Muscle layer of colon (tissue), 2 donors: ENCODE measurements at regions not wholly inside any gene's neighbourhood (a gene's known extent, or its start where the extent isn't known, plus 50 kb on each side); places are given as distances from the start of the nearest gene placed in this dataset.
A peak's percentile ranks its signal among the peaks of the same experiment; 100 is the strongest.

Experiments
- H3K27ac ChIP-seq: one replicate; pipeline ENCODE4 v1.7.0; 2013; ENCODE audit warnings: low read depth, mild to moderate bottlenecking, low read length, moderate library complexity
- H3K27me3 ChIP-seq, 2 donors: one replicate each; pipeline ENCODE4 v1.7.0; 2013; ENCODE audit warnings: low read length in 2 of 2, mild to moderate bottlenecking in 2 of 2; ENCODE audit not compliant: insufficient read depth in 2 of 2, control insufficient read depth in 1 of 2
- H3K36me3 ChIP-seq: one replicate; pipeline ENCODE4 v1.7.0; 2013; ENCODE audit warnings: mild to moderate bottlenecking, low read length; ENCODE audit not compliant: insufficient read depth
- H3K4me1 ChIP-seq: one replicate; pipeline ENCODE4 v1.7.0; 2013; ENCODE audit warnings: mild to moderate bottlenecking, low read length; ENCODE audit not compliant: insufficient read depth
- H3K4me3 ChIP-seq, 2 donors: one replicate each; pipeline ENCODE4 v1.7.0; 2013; ENCODE audit warnings: low read length in 2 of 2, low read depth in 1 of 2, mild to moderate bottlenecking in 1 of 2, moderate library complexity in 1 of 2
- H3K9ac ChIP-seq: one replicate; pipeline ENCODE4 v1.7.0; 2013; ENCODE audit warnings: low read length
- H3K9me3 ChIP-seq: one replicate; pipeline ENCODE4 v1.7.0; 2013; ENCODE audit warnings: mild to moderate bottlenecking, low read length
- donor health status: abdominal sarcoma.
- donor health status: Adenocarcinoma of cecum.

DNA sequence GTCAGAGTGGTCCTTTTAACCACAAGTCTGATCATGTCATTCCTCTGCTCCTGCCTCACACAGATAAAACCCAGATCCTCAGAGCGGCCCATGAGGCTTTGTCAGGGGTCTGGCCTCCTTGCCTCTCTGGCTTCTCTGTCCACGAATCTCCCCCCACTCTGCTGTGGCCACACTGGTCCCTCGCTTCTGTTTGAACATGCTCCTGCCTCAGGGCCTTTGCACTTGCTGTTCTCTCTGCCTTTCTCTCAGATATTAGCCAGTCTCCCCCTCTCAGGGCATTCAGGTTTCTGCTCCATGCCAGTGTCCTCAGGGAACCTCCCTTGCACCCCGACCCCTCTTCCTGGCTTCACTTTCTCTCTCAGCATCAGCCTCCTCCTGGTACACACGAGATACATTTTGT, 518.5 kb downstream of the PREX1 start:
- H3K36me3 ChIP-seq: no peaks in the 10 kb centered on the region
- no peak overlapping the region for H3K27ac ChIP-seq
- H3K4me1 ChIP-seq: no peaks in the 10 kb centered on the region
- no peaks in the 10 kb centered on the region for H3K27me3 ChIP-seq
- no peak overlapping the region for H3K9ac ChIP-seq
- no peak overlapping the region for H3K4me3 ChIP-seq
- H3K9me3 ChIP-seq: no peaks in the 10 kb centered on the region

- Histone ChIP-seq H3K36me3 (no peaks in the 10 kb centered on the region), H3K4me3 (no peak overlapping the region), H3K9me3 (no peaks in the 10 kb centered on the region), H3K27ac (no peak overlapping the region), H3K27me3 (no peaks in the 10 kb centered on the region), H3K4me1 (no peaks in the 10 kb centered on the region), H3K9ac (no peak overlapping the region)
These were observed 518.9 kb downstream of the PREX1 start for GRCh38 chr20:48308882-48309281.

DNA sequence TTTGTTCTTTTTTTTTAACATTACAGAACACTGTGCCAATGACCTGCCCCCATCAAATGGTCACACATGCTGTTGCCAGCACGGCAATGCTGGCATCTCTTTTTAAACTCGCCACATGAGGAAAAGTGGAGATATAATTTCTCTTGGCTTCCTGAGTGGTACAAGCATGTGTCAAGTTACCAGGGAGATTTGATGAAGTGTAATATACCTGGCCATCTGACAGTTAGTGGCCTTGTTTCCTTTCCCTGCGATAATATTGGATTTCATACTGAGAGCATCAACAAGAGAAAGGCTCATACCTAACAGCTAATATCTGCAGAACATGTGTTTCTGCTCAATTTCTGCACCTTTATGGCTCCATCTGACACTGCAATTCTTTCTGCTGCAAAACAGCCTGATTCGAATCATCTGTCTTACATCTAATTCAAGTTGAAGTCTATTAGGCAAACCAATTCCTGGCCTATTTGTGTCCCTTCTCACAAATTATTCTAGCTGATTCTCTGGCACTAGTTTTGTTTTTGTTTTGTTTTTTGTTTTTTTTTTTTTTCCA, 519.5 kb downstream of the PREX1 start:
- H3K4me1 ChIP-seq: no peaks in the 10 kb centered on the region
- no peaks in the 10 kb centered on the region for H3K36me3 ChIP-seq
- no peak overlapping the region for H3K4me3 ChIP-seq
- no peaks in the 10 kb centered on the region for H3K9me3 ChIP-seq
- H3K9ac ChIP-seq: no peak overlapping the region
- H3K27me3 ChIP-seq: no peaks in the 10 kb centered on the region
- H3K27ac ChIP-seq: no peak overlapping the region

DNA sequence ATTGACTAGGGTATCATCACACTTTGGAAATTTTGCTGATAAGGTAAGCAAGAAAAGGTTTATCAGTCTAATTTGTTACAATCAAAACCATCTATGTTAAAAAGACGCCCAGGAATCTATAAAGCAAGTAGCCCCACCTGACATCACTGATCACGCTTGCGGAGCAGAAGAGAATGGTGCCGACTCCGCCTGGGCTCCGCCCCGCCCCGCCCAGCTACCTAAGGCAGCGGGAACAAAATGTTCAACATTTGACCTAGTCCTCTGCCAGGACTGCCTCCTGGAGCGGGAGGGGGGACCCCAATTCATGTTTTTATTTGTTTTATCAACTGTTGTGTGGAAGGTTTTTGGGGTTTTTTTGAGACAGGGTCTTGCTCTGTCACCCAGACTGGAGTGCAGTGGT, 520.5 kb downstream of the PREX1 start:
- Histone ChIP-seq H3K27me3 (no peaks in the 10 kb centered on the region), H3K4me1 (no peaks in the 10 kb centered on the region), H3K4me3 (no peak overlapping the region), H3K9ac (no peak overlapping the region), H3K27ac (no peak overlapping the region), H3K36me3 (no peaks in the 10 kb centered on the region), H3K9me3 (no peaks in the 10 kb centered on the region)

GRCh38 chr20:48302844-48303542, 517.7 kb upstream of the SULF2 start:
- Histone ChIP-seq H3K36me3 (no peaks in the 10 kb centered on the region), H3K4me1 (peaks cover 17% of the 10 kb centered on the region), H3K27me3 (no peaks in the 10 kb centered on the region), H3K4me3 (no peak overlapping the region), H3K9ac (no peak overlapping the region), H3K9me3 (no peaks in the 10 kb centered on the region), H3K27ac (no peak overlapping the region)

- Histone ChIP-seq H3K27me3 (no peaks in the 10 kb centered on the region), H3K36me3 (no peaks in the 10 kb centered on the region), H3K9ac (no peak overlapping the region), H3K27ac (no peak overlapping the region), H3K4me3 (no peak overlapping the region), H3K9me3 (no peaks in the 10 kb centered on the region), H3K4me1 (peaks cover 17% of the 10 kb centered on the region)
These were observed 516.9 kb upstream of the SULF2 start for GRCh38 chr20:48302149-48302548.

GRCh38 chr20:48301189-48301588, 515.9 kb upstream of the SULF2 start:
- Histone ChIP-seq H3K4me3 (no peak overlapping the region), H3K36me3 (no peaks in the 10 kb centered on the region), H3K9ac (no peak overlapping the region), H3K27ac (no peak overlapping the region), H3K27me3 (no peaks in the 10 kb centered on the region), H3K4me1 (peaks cover 20% of the 10 kb centered on the region), H3K9me3 (no peaks in the 10 kb centered on the region)

- H3K9ac ChIP-seq: no peak overlapping the region
These were observed 515.2 kb upstream of the SULF2 start for GRCh38 chr20:48300529-48300928.

DNA sequence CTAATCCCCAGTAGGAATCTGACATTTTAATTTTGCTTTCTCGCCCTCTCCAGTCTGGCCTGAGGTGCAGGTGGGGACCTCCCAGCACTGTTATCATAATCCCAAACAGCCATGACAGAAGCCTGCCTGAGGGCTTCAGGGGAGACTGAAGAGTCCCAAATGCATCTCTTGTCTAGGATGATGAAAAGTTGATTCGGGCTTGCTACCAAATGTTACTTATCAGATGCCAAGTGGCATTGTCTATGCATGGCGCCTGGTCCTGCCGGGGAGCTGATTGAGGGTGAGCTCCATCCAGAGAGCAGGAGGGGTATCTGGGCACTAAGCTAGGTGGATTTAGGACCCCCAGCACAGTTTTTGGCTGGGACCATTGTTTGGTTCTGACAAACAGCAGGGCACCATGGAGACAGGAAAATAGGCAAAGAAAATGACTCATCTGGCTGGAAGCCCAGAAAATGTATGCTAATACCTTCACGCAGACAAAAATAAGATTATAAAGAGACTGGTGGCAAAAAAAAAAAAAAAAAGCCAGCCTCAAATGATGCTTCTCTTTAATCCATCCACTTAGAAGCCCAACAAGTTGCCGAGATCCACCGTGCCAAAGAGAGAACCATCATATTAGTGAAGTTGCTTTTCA, 513.7 kb upstream of the SULF2 start:
- H3K27ac ChIP-seq: no peak overlapping the region
- H3K36me3 ChIP-seq: no peaks in the 10 kb centered on the region
- no peak overlapping the region for H3K9ac ChIP-seq
- H3K4me3 ChIP-seq: peak overlapping the region in 1 of 2 donors; percentile 14
- no peaks in the 10 kb centered on the region for H3K9me3 ChIP-seq
- peaks cover 40% of the 10 kb centered on the region for H3K4me1 ChIP-seq
- no peaks in the 10 kb centered on the region for H3K27me3 ChIP-seq

More at GRCh38 chr20:48300529-48300928, 515.2 kb upstream of the SULF2 start:
- Histone ChIP-seq H3K27me3 (no peaks in the 10 kb centered on the region), H3K4me1 (peaks cover 27% of the 10 kb centered on the region), H3K9me3 (no peaks in the 10 kb centered on the region), H3K27ac (no peak overlapping the region), H3K36me3 (no peaks in the 10 kb centered on the region), H3K4me3 (no peak overlapping the region)

GRCh38 chr20:48298433-48298832, 513.2 kb upstream of the SULF2 start:
- Histone ChIP-seq H3K9ac (no peak overlapping the region), H3K36me3 (no peaks in the 10 kb centered on the region), H3K9me3 (no peaks in the 10 kb centered on the region), H3K27me3 (no peaks in the 10 kb centered on the region), H3K27ac (no peak overlapping the region), H3K4me1 (peaks cover 40% of the 10 kb centered on the region), H3K4me3 (no peak overlapping the region)

DNA sequence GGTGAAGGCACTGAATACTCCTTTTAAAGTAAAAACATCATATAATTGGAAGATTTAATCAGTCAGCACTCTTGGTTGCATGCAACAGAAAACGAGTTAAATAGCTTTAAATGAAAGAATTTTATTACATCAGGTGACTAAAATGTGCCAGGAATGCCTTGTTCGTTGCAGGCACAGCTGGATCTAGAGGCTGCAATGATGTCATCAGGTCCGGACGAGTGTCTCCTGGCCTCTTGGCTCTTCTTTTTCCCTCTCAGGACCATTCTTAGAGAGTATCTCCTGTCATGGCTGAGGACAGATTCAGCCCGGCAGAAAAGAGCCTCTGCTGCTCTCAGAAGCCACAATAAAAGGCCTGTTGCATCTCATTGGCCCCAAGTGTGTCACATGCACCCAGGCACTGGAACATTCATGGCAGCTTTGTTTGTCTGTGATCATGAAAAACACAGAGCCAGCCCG, 510.7 kb upstream of the SULF2 start:
- peak overlapping the region; percentile 37 for H3K27ac ChIP-seq
- H3K4me1 ChIP-seq: peaks cover 40% of the 10 kb centered on the region
- H3K9me3 ChIP-seq: no peaks in the 10 kb centered on the region
- no peaks in the 10 kb centered on the region for H3K36me3 ChIP-seq
- no peak overlapping the region for H3K4me3 ChIP-seq
- H3K27me3 ChIP-seq: no peaks in the 10 kb centered on the region
- H3K9ac ChIP-seq: no peak overlapping the region
